Liver (tissue), 8 donors: ENCODE measurements at regions not wholly inside any gene's neighbourhood (a gene's known extent, or its start where the extent isn't known, plus 50 kb on each side); places are given as distances from the start of the nearest gene placed in this dataset.

ENCODE experiments used
- DNase-seq: peaks from one replicate; pipeline ENCODE4 v3.0.0-alpha.2; 2017; ENCODE audit warnings: low spot score
- H3K27ac ChIP-seq, 2 donors: one replicate each; pipeline ENCODE4 v1.7.0; 2013; ENCODE audit warnings: inconsistent platforms in 2 of 2, low read length in 2 of 2, control low read depth in 1 of 2, low read depth in 1 of 2, mild to moderate bottlenecking in 1 of 2
- H3K27me3 ChIP-seq, 4 donors: one replicate each; pipeline versions ENCODE4 v1.6.1 to v1.7.0; 2013; ENCODE audit warnings: low read length in 3 of 4, inconsistent platforms in 1 of 4, mild to moderate bottlenecking in 1 of 4, moderate library complexity in 1 of 4; ENCODE audit not compliant: control insufficient read depth in 4 of 4, insufficient read depth in 4 of 4
- H3K36me3 ChIP-seq, 4 donors: one replicate each; pipeline versions ENCODE4 v1.6.1 to v1.7.0; 2013; ENCODE audit warnings: low read length in 3 of 4, mild to moderate bottlenecking in 3 of 4, low read depth in 1 of 4, moderate library complexity in 1 of 4; ENCODE audit not compliant: control insufficient read depth in 4 of 4, insufficient read depth in 3 of 4
- H3K4me1 ChIP-seq, 4 donors: one replicate each; pipeline versions ENCODE4 v1.6.1 to v1.7.0; 2013; ENCODE audit warnings: low read length in 3 of 4, mild to moderate bottlenecking in 3 of 4, moderate library complexity in 1 of 4; ENCODE audit not compliant: control insufficient read depth in 4 of 4, insufficient read depth in 4 of 4
- H3K4me3 ChIP-seq, 3 donors: one replicate each; pipeline versions ENCODE4 v1.6.1 to v1.7.0; 2013; ENCODE audit warnings: low read length in 3 of 3, control low read depth in 1 of 3, low read depth in 1 of 3, mild to moderate bottlenecking in 1 of 3
- H3K9ac ChIP-seq, 2 donors: one replicate each; pipeline ENCODE4 v1.7.0; 2013; ENCODE audit warnings: low read length in 2 of 2, mild to moderate bottlenecking in 2 of 2, moderate library complexity in 2 of 2, control low read depth in 1 of 2, low read depth in 1 of 2
- H3K9me3 ChIP-seq, 4 donors: one replicate each; pipeline versions ENCODE4 v1.6.1 to v1.7.0; 2013; ENCODE audit warnings: low read length in 3 of 4; ENCODE audit not compliant: control insufficient read depth in 4 of 4
- ATF3 ChIP-seq: IDR thresholded peaks from 2 replicates; pipeline ENCODE4 v1.6.1; 2016; ENCODE audit warnings: antibody characterized with exemption
- CTCF ChIP-seq: fragments of 150-350 bp; IDR thresholded peaks from 2 replicates; pipeline ENCODE4 v1.5.1; 2017; ENCODE audit warnings: improper control_type of control experiment, low read depth, low read length; ENCODE audit not compliant: missing input control
- EGR1 ChIP-seq, 2 donors: IDR thresholded peaks; 2 replicates each; pipeline ENCODE4 v1.6.1; 2016 to 2018; ENCODE audit warnings: antibody characterized with exemption in 2 of 2, low read depth in 2 of 2
- FOXA1 ChIP-seq: IDR thresholded peaks from 2 replicates; pipeline ENCODE4 v1.6.1; 2016; ENCODE audit warnings: antibody characterized with exemption
- FOXA2 ChIP-seq: IDR thresholded peaks from 2 replicates; pipeline ENCODE4 v1.6.1; 2016; ENCODE audit warnings: antibody characterized with exemption
- GABPA ChIP-seq, 2 donors: IDR thresholded peaks in 1 of 2; conservative IDR thresholded peaks in 1 of 2; 2 replicates each; pipeline ENCODE4 v1.6.1; 2016; ENCODE audit warnings: antibody characterized with exemption in 2 of 2, mild to moderate bottlenecking in 1 of 2, moderate library complexity in 1 of 2
- HNF4A ChIP-seq, 2 donors: conservative IDR thresholded peaks; 2 replicates each; pipeline ENCODE4 v1.6.1; 2016; ENCODE audit warnings: antibody characterized with exemption in 2 of 2, mild to moderate bottlenecking in 2 of 2
- HNF4G ChIP-seq: IDR thresholded peaks from 2 replicates; pipeline ENCODE4 v1.6.1; 2016; ENCODE audit warnings: antibody characterized with exemption
- JUND ChIP-seq, 2 donors: IDR thresholded peaks; 2 replicates each; pipeline ENCODE4 v1.6.1; 2016; ENCODE audit warnings: antibody characterized with exemption in 2 of 2
- MAX ChIP-seq: IDR thresholded peaks from 2 replicates; pipeline ENCODE4 v1.6.1; 2016; ENCODE audit warnings: antibody characterized with exemption
- NR2F2 ChIP-seq: IDR thresholded peaks from 2 replicates; pipeline ENCODE4 v1.6.1; 2016; ENCODE audit warnings: antibody characterized with exemption
- RAD21 ChIP-seq, 2 donors: IDR thresholded peaks; 2 replicates each; pipeline ENCODE4 v1.6.1; 2016; ENCODE audit warnings: antibody characterized with exemption in 2 of 2, mild to moderate bottlenecking in 2 of 2
- REST ChIP-seq: IDR thresholded peaks from 2 replicates; pipeline ENCODE4 v1.6.1; 2016; ENCODE audit warnings: antibody characterized with exemption, mild to moderate bottlenecking
- RXRA ChIP-seq, 2 donors: IDR thresholded peaks; 2 replicates each; pipeline ENCODE4 v1.6.1; 2017 to 2018; ENCODE audit warnings: antibody characterized with exemption in 2 of 2, mild to moderate bottlenecking in 1 of 2
- SP1 ChIP-seq: IDR thresholded peaks from 2 replicates; pipeline ENCODE4 v1.6.1; 2018; ENCODE audit warnings: antibody characterized with exemption, mild to moderate bottlenecking
- TAF1 ChIP-seq: conservative IDR thresholded peaks from 2 replicates; pipeline ENCODE4 v1.6.1; 2016; ENCODE audit warnings: antibody characterized with exemption, mild to moderate bottlenecking
- YY1 ChIP-seq: IDR thresholded peaks from 2 replicates; pipeline ENCODE4 v1.6.1; 2016; ENCODE audit warnings: antibody characterized with exemption, mild to moderate bottlenecking
- ZBTB33 ChIP-seq: IDR thresholded peaks from 2 replicates; pipeline ENCODE4 v1.6.1; 2016; ENCODE audit warnings: antibody characterized with exemption
- WGBS: extraction: QIAGEN DNeasy Blood & Tissue Kit; methylation state at CpG from one replicate; pipeline ENCODE4 v1.1.7; 2013; 5-methylcytosine and 5-hydroxymethylcytosine counted together
- donor health status: healthy.
- donor health status: healthy.
- donor health status: healthy.
- donor health status: healthy.
- donor health status: healthy.

GRCh38 chr14:89600029-89600428 lies 183.0 kb upstream of the FOXN3 start (continued):
- TF ChIP-seq REST (no peak), ZBTB33 (no peak), EGR1 (IDR thresholded peaks at IDR 0.05; ENCODE audit: low read depth in 2 of 2) (no peak)

- DNase-seq = no peak
- Histone ChIP-seq H3K9me3 (peaks cover 0 to 15% (median 10%) of the 10 kb centered on the region in 4 donors), H3K27me3 (no peaks in the 10 kb centered on the region), H3K36me3 (peaks cover 0 to 5% (median 0%) of the 10 kb centered on the region in 4 donors), H3K27ac (no peak overlapping the region), H3K9ac (no peak overlapping the region), H3K4me3 (no peak overlapping the region), H3K4me1 (no peaks in the 10 kb centered on the region)
- WGBS = 97% methylated on average over 2 of the region's 2 CpGs
- TF ChIP-seq EGR1 (IDR thresholded peaks at IDR 0.05; ENCODE audit: low read depth in 2 of 2) (no peak), HNF4A (conservative IDR thresholded peaks at IDR 0.05) (no peak), FOXA1 (no peak), ATF3 (no peak), YY1 (no peak), CTCF (no peak), HNF4G (no peak), REST (no peak), NR2F2 (no peak), TAF1 (no peak), JUND (IDR thresholded peaks at IDR 0.05) (no peak), SP1 (no peak), MAX (no peak), FOXA2 (no peak), GABPA (IDR thresholded peaks at IDR 0.05 in 1 of 2, conservative IDR thresholded peaks at IDR 0.05 in 1 of 2) (no peak), RXRA (IDR thresholded peaks at IDR 0.05) (no peak), RAD21 (IDR thresholded peaks at IDR 0.05) (no peak), ZBTB33 (no peak)
These were observed 181.6 kb upstream of the FOXN3 start for GRCh38 chr14:89598548-89599186.
